Transverse colon (tissue), 4 donors: ENCODE measurements at regions not wholly inside any gene's neighbourhood (a gene's known extent, or its start where the extent isn't known, plus 50 kb on each side); places are given as distances from the start of the nearest gene placed in this dataset.
"Not testable (repeated sequence)": the region's sequence is repeated elsewhere in the genome, so short reads cannot be mapped to it uniquely, and the experiment has no call there.

Source experiments
- DNase-seq: peaks from one replicate; pipeline ENCODE4 v3.0.0-alpha.2; 2019
- H3K27ac ChIP-seq, 4 donors: fragments of 200-600 bp; sonication (generic); 2 replicates each; pipeline ENCODE4 v1.5.1; 2016 to 2018; ENCODE audit warnings: inconsistent platforms in 4 of 4
- H3K27me3 ChIP-seq: fragments of 200-600 bp; sonication (generic); 2 replicates; pipeline ENCODE4 v1.5.1; 2017; ENCODE audit warnings: inconsistent platforms
- H3K36me3 ChIP-seq, 4 donors: fragments of 200-600 bp; sonication (generic); 2 replicates each; pipeline ENCODE4 v1.5.1; 2017 to 2019; ENCODE audit warnings: inconsistent platforms in 4 of 4
- H3K4me1 ChIP-seq, 4 donors: fragments of 200-600 bp; sonication (generic); 2 replicates each; pipeline ENCODE4 v1.5.1; 2017 to 2020; ENCODE audit warnings: inconsistent platforms in 4 of 4
- H3K4me3 ChIP-seq, 4 donors: fragments of 200-600 bp; sonication (generic); 1 replicate in 1 of 4; 2 replicates in 3 of 4; pipeline versions ENCODE4 v1.5.1 to v1.6.1; 2017 to 2019; ENCODE audit warnings: inconsistent platforms in 4 of 4
- H3K9me3 ChIP-seq, 2 donors: fragments of 200-600 bp; sonication (generic); 2 replicates each; pipeline ENCODE4 v1.5.1; 2017 to 2019; ENCODE audit warnings: inconsistent platforms in 2 of 2
- EP300 ChIP-seq: sonication (generic); formaldehyde crosslinking; IDR thresholded peaks from one replicate; pipeline ENCODE4 v1.6.1; 2017; ENCODE audit warnings: antibody characterized with exemption, low read depth
- POLR2A ChIP-seq: fragments of 450-650 bp; IDR thresholded peaks from one replicate; pipeline ENCODE4 v1.6.1; 2016; ENCODE audit warnings: antibody characterized with exemption, mild to moderate bottlenecking, moderate library complexity
- POLR2AphosphoS5 ChIP-seq, 3 donors: sonication (generic); formaldehyde crosslinking; IDR thresholded peaks; one replicate each; pipeline ENCODE4 v1.6.1; 2016; ENCODE audit warnings: antibody characterized with exemption in 3 of 3
- WGBS, 2 donors: methylation state at CpG; one replicate each; pipeline ENCODE4 v1.1.5; 2018; ENCODE audit warnings: low coverage in 1 of 2; 5-methylcytosine and 5-hydroxymethylcytosine counted together
- in situ Hi-C, 4 donors: fragments of 200-750 bp; cut with MboI; loops; one replicate each; pipeline versions ENCODE4 v1.15.0 to v1.15.1; 2017; ENCODE audit warnings: low sequenced_read_pairs in 3 of 4, low pct_ligation_motif_present in 1 of 4, low pct_unique_long_range_greater_than_20kb in 1 of 4
- intact Hi-C: fragments of 100-400 bp; cut with DNase I; formaldehyde crosslinking; loops from one replicate; pipeline ENCODE4 v1.15.1; 2023; ENCODE audit warnings: low total_unique reads
- TF ChIP-seq, protein P1 (sequence below), 5 experiments: fragments of 200-600 bp in 3 of 5; fragments of 450-650 bp in 2 of 5; sonication (generic) in 3 of 5; IDR thresholded peaks; 1 replicate in 2 of 5; 2 replicates in 3 of 5; pipeline ENCODE4 v1.5.1; 2016 to 2017; ENCODE audit warnings: antibody characterized with exemption in 5 of 5, inconsistent platforms in 3 of 5, mild to moderate bottlenecking in 2 of 5, moderate library complexity in 1 of 5

DNA sequence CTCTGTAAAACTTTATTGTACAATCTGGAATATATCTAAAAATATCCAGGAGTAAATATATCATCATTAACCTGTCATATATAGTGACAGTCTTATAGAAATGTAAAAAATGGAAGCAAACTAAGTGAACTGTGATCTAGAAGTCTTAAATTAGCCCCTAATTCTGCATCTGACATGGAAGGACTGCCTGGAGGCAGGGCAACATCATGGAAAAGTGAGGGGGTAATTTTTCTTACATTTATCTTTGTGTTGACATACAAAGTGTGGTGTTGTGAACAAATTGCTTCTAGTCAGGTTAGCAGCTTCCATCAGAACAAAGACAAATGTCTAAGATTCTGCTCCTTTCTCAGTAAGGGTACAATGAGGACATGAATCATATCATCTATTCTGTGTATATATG, 186.3 kb downstream of the C4orf33 start:
- in situ Hi-C loops = no loop called here
- Histone ChIP-seq H3K4me1 (no peaks in the 10 kb centered on the region), H3K27ac (no peak overlapping the region), H3K9me3 (no peaks in the 10 kb centered on the region), H3K4me3 (no peak overlapping the region), H3K27me3 (no peaks in the 10 kb centered on the region), H3K36me3 (no peaks in the 10 kb centered on the region)
- intact Hi-C loops = no loop called here
- TF ChIP-seq, protein P1, sequence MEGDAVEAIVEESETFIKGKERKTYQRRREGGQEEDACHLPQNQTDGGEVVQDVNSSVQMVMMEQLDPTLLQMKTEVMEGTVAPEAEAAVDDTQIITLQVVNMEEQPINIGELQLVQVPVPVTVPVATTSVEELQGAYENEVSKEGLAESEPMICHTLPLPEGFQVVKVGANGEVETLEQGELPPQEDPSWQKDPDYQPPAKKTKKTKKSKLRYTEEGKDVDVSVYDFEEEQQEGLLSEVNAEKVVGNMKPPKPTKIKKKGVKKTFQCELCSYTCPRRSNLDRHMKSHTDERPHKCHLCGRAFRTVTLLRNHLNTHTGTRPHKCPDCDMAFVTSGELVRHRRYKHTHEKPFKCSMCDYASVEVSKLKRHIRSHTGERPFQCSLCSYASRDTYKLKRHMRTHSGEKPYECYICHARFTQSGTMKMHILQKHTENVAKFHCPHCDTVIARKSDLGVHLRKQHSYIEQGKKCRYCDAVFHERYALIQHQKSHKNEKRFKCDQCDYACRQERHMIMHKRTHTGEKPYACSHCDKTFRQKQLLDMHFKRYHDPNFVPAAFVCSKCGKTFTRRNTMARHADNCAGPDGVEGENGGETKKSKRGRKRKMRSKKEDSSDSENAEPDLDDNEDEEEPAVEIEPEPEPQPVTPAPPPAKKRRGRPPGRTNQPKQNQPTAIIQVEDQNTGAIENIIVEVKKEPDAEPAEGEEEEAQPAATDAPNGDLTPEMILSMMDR (IDR thresholded peaks at IDR 0.05) = no peak
- no peak for DNase-seq

DNA sequence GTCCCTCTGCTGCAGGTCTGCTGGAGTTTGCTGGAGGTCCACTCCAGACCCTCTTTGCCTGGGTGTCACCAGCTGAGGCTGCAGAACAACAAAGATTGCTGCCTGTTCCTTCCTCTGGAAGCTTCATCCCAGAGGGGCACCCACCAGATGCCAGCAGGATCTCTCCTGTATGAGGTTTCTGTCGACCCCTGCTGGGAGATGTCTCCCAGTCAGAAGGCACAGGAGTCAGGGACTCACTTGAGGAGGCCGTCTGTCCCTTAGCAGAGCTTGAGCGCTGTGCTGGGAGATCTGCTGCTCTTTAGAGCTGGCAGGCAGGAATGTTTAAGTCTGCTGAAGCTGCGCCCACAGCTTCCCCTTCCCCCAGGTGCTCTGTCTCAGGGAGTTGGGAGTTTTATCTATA, 196.2 kb downstream of the C4orf33 start:
- WGBS, 2 donors = 63% methylated on average over 4 of the region's 4 CpGs; no CpG with 5 or more reads in 1 of the 2 donors
- H3K36me3 ChIP-seq = not testable (repeated sequence)

DNA sequence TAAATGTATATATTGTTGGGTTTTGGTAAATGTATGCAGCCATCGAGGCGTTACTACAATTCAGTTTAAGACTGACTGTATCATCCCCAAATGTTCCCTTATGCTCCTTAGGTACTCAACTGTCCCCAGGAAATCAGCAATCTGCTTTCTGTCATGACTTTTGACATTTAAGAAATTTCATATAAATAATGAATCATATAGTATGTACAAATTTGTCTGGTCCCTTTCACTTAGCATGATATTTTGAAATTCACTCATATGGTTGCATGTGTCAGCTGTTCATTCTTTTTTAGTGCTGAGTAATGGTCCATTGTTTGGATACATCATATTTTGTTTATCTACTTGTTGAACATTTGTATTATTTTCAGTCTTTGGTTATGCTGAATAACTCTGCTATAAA, 218.8 kb downstream of the C4orf33 start:
- intact Hi-C loops = no loop called here
- no peaks in the 10 kb centered on the region for H3K9me3 ChIP-seq
- no peaks in the 10 kb centered on the region for H3K4me1 ChIP-seq
- in situ Hi-C loops = no loop called here
- no peaks in the 10 kb centered on the region for H3K36me3 ChIP-seq
- DNase-seq = no peak
- no peak for TF ChIP-seq POLR2AphosphoS5 (IDR thresholded peaks at IDR 0.05)
- H3K27ac ChIP-seq = no peak overlapping the region
- no peaks in the 10 kb centered on the region for H3K27me3 ChIP-seq
- H3K4me3 ChIP-seq = no peak overlapping the region
- 87 to 93% methylated on average over 2 of the region's 2 CpGs for WGBS, 2 donors

More for the DNA sequence above, 196.2 kb downstream of the C4orf33 start:
- H3K4me1 ChIP-seq, H3K27ac ChIP-seq, H3K27me3 ChIP-seq, H3K9me3 ChIP-seq, intact Hi-C loops, in situ Hi-C loops, DNase-seq, H3K4me3 ChIP-seq: not testable (repeated sequence)

DNA sequence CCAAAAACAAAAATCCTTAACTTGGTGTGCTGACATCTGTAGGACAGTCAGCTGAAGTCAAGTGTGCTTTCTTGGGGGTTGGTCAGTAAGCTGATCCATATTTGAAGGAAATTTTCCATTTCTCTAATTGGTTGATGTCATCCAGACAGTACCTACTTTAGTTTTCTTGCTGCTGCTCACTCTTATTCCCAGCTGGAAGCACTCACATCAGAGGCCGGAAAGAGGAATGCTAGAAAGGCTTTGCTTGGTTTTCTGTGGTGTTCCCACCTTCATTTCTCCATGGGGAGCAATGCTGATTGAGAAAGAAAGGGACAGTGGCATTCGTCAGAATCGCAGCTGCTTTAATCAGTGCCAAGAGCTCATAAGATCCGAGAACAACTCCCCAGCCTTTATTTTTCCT, 227.0 kb downstream of the C4orf33 start:
- H3K4me1 ChIP-seq = no peaks in the 10 kb centered on the region
- H3K9me3 ChIP-seq = no peaks in the 10 kb centered on the region
- H3K27ac ChIP-seq = no peak overlapping the region
- intact Hi-C loops = no loop called here
- H3K4me3 ChIP-seq = no peak overlapping the region
- no peak for DNase-seq
- H3K27me3 ChIP-seq = no peaks in the 10 kb centered on the region
- WGBS, 2 donors = 38 to 41% methylated on average over 2 to 4 of the region's 4 CpGs
- in situ Hi-C loops = no loop called here
- H3K36me3 ChIP-seq = no peaks in the 10 kb centered on the region
- TF ChIP-seq, protein P1 (IDR thresholded peaks at IDR 0.05) = no peak
- TF ChIP-seq POLR2A = no peak
- no peak for TF ChIP-seq EP300
- TF ChIP-seq POLR2AphosphoS5 (IDR thresholded peaks at IDR 0.05) = no peak

DNA sequence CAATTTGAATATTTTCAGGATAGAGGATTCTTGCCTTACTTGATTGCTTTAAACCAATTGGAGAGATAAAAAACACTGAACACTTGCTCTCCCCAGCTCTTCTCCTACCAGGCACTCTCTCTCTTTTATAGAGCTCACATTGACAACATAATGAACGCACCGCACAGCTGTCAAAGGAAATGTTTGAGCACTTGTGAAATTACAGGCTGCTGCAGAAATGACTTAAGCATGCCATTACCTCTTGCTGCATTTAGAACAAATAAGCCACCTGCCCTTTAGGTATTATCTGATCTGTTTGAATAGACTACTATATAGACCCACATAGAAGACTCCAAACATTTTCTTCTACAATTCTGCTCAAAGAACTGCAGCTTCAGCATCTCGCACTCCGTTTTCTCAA, 227.7 kb downstream of the C4orf33 start:
- in situ Hi-C loops = no loop called here
- Histone ChIP-seq H3K9me3 (no peaks in the 10 kb centered on the region), H3K27me3 (no peaks in the 10 kb centered on the region), H3K27ac (no peak overlapping the region), H3K4me1 (no peaks in the 10 kb centered on the region), H3K4me3 (no peak overlapping the region), H3K36me3 (no peaks in the 10 kb centered on the region)
- DNase-seq = no peak
- 46 to 72% methylated on average over 4 of the region's 4 CpGs for WGBS, 2 donors
- TF ChIP-seq POLR2A (no peak), POLR2AphosphoS5 (IDR thresholded peaks at IDR 0.05) (no peak), EP300 (no peak)
- TF ChIP-seq, protein P1 (IDR thresholded peaks at IDR 0.05) = no peak
- intact Hi-C loops = no loop called here
